PFSK-1 (cell line): ENCODE measurements at regions not wholly inside any gene's neighbourhood (a gene's known extent, or its start where the extent isn't known, plus 50 kb on each side); places are given as distances from the start of the nearest gene placed in this dataset.

ENCODE experiments used
- POLR2AphosphoS5 ChIP-seq: IDR thresholded peaks from 2 replicates; pipeline ENCODE4 v1.6.1; 2012; ENCODE audit warnings: low read depth, mild to moderate bottlenecking, control low read depth, low read length, moderate library complexity
- TF ChIP-seq, protein P1 (sequence below), 2 experiments: IDR thresholded peaks; 2 replicates each; pipeline versions ENCODE4 v1.6.1 to v1.8.0; 2011 to 2012; ENCODE audit warnings: low read depth in 2 of 2, low read length in 2 of 2, control low read depth in 1 of 2, inconsistent platforms in 1 of 2, mild to moderate bottlenecking in 1 of 2, moderate library complexity in 1 of 2; ENCODE audit not compliant: insufficient read depth in 1 of 2

DNA sequence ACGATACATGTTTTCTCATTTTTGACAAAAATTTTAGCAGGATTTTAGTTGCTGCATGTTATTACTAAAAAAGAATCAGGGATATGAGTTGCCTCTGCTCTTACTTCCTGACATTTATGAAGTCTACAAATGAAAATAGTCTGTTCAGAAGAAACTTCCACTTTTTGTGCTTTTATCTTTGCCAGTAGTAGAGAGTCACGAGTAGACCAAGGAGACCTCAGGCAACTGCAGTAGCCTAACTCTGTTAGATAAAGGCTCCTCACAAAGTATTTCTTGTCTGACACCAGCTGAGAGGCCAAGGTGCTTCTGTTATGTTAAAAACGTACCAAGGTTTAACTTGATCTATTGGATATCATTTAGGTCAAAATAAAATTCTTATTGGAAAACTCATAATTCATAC, 333.9 kb downstream of the NR2F1-AS1 start:
- no peak for TF ChIP-seq POLR2AphosphoS5
- TF ChIP-seq, protein P1, sequence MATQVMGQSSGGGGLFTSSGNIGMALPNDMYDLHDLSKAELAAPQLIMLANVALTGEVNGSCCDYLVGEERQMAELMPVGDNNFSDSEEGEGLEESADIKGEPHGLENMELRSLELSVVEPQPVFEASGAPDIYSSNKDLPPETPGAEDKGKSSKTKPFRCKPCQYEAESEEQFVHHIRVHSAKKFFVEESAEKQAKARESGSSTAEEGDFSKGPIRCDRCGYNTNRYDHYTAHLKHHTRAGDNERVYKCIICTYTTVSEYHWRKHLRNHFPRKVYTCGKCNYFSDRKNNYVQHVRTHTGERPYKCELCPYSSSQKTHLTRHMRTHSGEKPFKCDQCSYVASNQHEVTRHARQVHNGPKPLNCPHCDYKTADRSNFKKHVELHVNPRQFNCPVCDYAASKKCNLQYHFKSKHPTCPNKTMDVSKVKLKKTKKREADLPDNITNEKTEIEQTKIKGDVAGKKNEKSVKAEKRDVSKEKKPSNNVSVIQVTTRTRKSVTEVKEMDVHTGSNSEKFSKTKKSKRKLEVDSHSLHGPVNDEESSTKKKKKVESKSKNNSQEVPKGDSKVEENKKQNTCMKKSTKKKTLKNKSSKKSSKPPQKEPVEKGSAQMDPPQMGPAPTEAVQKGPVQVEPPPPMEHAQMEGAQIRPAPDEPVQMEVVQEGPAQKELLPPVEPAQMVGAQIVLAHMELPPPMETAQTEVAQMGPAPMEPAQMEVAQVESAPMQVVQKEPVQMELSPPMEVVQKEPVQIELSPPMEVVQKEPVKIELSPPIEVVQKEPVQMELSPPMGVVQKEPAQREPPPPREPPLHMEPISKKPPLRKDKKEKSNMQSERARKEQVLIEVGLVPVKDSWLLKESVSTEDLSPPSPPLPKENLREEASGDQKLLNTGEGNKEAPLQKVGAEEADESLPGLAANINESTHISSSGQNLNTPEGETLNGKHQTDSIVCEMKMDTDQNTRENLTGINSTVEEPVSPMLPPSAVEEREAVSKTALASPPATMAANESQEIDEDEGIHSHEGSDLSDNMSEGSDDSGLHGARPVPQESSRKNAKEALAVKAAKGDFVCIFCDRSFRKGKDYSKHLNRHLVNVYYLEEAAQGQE (IDR thresholded peaks at IDR 0.05; ENCODE audit: insufficient read depth in 1 of 2, low read depth in 2 of 2, low read length in 2 of 2): no peak
